ENCODE measurements at regions not wholly inside any gene's neighbourhood (a gene's known extent, or its start where the extent isn't known, plus 50 kb on each side); places are given as distances from the start of the nearest gene placed in this dataset.

GRCh38 chr2:239667431-239667985 is 266.7 kb upstream of the HDAC4 start:
- no peak for TF ChIP-seq POLR2A (IDR thresholded peaks at IDR 0.05)
- TF ChIP-seq CTCF (IDR thresholded peaks at IDR 0.05), result no peak
